Body of pancreas (tissue), 4 donors: ENCODE measurements at regions not wholly inside any gene's neighbourhood (a gene's known extent, or its start where the extent isn't known, plus 50 kb on each side); places are given as distances from the start of the nearest gene placed in this dataset.
"Not testable (repeated sequence)": the region's sequence is repeated elsewhere in the genome, so short reads cannot be mapped to it uniquely, and the experiment has no call there.

Source experiments
- CTCF ChIP-seq, 7 experiments: fragments of 450-650 bp in 4 of 7; fragments of 200-600 bp in 3 of 7; sonication (generic) in 3 of 7; IDR thresholded peaks; one replicate each; pipeline ENCODE4 v1.5.1; 2016 to 2019; ENCODE audit warnings: antibody characterized with exemption in 7 of 7
- POLR2A ChIP-seq, 3 donors: fragments of 450-650 bp; IDR thresholded peaks; one replicate each; pipeline ENCODE4 v1.6.1; 2016; ENCODE audit warnings: antibody characterized with exemption in 3 of 3, mild to moderate bottlenecking in 2 of 3

DNA sequence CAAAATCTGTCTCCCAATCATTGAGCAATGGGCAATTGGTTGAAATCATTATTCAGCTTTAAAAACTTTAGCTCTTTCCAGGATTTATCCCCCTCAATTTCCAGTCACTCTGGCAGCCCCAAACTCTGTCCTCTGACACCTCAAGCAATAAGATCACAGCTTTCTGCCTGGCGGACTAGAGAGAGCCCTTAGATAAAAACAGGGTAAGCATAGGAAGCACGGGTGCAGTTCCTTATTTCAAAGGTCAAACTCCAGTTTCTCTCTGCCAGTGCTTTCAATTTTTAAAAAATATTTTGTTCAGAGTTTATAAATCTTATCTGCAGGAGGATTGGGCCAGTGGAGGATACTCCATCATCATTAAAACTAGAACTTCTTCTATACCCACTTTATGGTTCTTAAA is 200.8 kb upstream of the PLGLB2 start:
- not testable (repeated sequence) for TF ChIP-seq CTCF, POLR2A (IDR thresholded peaks at IDR 0.05)
